ENCODE measurements at regions not wholly inside any gene's neighbourhood (a gene's known extent, or its start where the extent isn't known, plus 50 kb on each side); places are given as distances from the start of the nearest gene placed in this dataset.

DNA sequence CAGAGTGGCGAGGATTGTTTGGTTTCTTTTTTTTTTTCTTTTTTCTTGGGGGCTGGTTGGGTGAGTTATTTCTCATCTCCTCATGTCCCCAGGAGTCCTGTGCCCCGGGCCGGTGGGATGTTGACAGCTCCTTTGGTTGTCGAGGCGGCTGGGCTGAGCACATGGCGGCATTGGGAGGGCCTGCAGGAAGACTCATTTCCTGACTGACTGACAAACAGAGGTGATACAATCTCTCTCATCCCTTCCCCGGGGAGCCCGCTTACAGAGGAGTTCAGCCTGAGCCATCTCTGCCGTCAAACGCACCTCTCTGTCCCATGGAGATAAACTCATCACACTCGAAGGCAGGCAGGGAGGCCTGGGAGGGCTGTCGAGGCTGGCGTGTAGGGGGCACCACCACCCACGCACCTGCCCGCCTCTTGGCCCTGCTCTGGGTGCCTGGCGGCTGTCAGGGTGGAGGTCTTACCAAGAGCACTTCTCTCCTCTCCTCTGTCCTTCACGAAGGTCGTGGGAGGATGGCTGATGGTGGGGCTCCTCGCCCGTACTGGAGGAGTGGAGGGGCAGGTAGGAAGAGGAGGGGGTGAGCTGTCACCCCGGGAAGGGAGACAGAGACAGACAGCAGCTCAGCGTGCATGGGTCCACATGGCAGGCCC, 60.0 kb upstream of the NECTIN1 start:
- TF ChIP-seq, protein P1, sequence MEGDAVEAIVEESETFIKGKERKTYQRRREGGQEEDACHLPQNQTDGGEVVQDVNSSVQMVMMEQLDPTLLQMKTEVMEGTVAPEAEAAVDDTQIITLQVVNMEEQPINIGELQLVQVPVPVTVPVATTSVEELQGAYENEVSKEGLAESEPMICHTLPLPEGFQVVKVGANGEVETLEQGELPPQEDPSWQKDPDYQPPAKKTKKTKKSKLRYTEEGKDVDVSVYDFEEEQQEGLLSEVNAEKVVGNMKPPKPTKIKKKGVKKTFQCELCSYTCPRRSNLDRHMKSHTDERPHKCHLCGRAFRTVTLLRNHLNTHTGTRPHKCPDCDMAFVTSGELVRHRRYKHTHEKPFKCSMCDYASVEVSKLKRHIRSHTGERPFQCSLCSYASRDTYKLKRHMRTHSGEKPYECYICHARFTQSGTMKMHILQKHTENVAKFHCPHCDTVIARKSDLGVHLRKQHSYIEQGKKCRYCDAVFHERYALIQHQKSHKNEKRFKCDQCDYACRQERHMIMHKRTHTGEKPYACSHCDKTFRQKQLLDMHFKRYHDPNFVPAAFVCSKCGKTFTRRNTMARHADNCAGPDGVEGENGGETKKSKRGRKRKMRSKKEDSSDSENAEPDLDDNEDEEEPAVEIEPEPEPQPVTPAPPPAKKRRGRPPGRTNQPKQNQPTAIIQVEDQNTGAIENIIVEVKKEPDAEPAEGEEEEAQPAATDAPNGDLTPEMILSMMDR (IDR thresholded peaks at IDR 0.05) = no peak
- no peak for TF ChIP-seq POLR2A (IDR thresholded peaks at IDR 0.05)
